ENCODE measurements at regions not wholly inside any gene's neighbourhood (a gene's known extent, or its start where the extent isn't known, plus 50 kb on each side); places are given as distances from the start of the nearest gene placed in this dataset.

GRCh38 chrX:14209034-14209433 is 179.3 kb upstream of the GEMIN8 start:
- intact Hi-C loops (cut with micrococcal nuclease; ENCODE audit: unreplicated experiment) = no loop called here
- Histone ChIP-seq H3K79me2 (ENCODE audit: control insufficient read depth, insufficient read depth, low read length) (no peaks in the 10 kb centered on the region), H3K4me1 (ENCODE audit: control insufficient read depth, insufficient read depth, low read length) (no peaks in the 10 kb centered on the region), H3K9me3 (replicated peaks; ENCODE audit: control insufficient read depth, insufficient read depth, low read length) (no peaks in the 10 kb centered on the region), H3K27ac (ENCODE audit: control insufficient read depth, insufficient read depth) (no peak overlapping the region), H3K36me3 (ENCODE audit: control insufficient read depth in 2 of 2, insufficient read depth in 2 of 2, low read length in 1 of 2) (no peaks in the 10 kb centered on the region), H2AFZ (ENCODE audit: control insufficient read depth, low read depth, low read length) (no peak overlapping the region), H3K27me3 (replicated peaks in 1 of 2; ENCODE audit: control insufficient read depth in 2 of 2, insufficient read depth in 2 of 2, low read length in 1 of 2) (no peaks in the 10 kb centered on the region), H3K4me2 (ENCODE audit: control insufficient read depth, insufficient read depth) (no peak overlapping the region), H3K4me3 (no peak overlapping the region), H3K9ac (ENCODE audit: control insufficient read depth, insufficient read depth, low read length) (no peak overlapping the region), H4K20me1 (ENCODE audit: control insufficient read depth, insufficient read depth) (no peaks in the 10 kb centered on the region)
- ChIA-PET POLR2A (no interaction called here), RAD21 (ENCODE audit: unreplicated experiment) (no interaction called here), SMC1A (ENCODE audit: uncharacterized antibody, unreplicated experiment) (interaction anchor here (1.0 kb wide), 1 partner anchor 137 kb away, joined by 3 read pairs; no protein-coding TSS in a partner anchor), CTCF (no interaction called here)
- 2% methylated on average over 3 of the region's 3 CpGs for WGBS (ENCODE audit: insufficient coverage, insufficient replicate concordance, low lambda C conversion rate, missing lambda C conversion rate)
- TF ChIP-seq MYB (IDR thresholded peaks at IDR 0.05; ENCODE audit: borderline replicate concordance, low read depth, low read length) (no peak), TCF3 (IDR thresholded peaks at IDR 0.05; ENCODE audit: borderline replicate concordance, insufficient read depth, low read depth, low read length) (no peak), CBX3 (IDR thresholded peaks at IDR 0.05; ENCODE audit: borderline replicate concordance, low read depth) (no peak), E2F8 (IDR thresholded peaks at IDR 0.05; ENCODE audit: low read depth, partially characterized antibody) (no peak), E4F1 (IDR thresholded peaks at IDR 0.05; ENCODE audit: borderline replicate concordance, partially characterized antibody) (no peak), ZNF592 (IDR thresholded peaks at IDR 0.05) (no peak), EED (IDR thresholded peaks at IDR 0.05; ENCODE audit: low read depth) (no peak), POLR2A (IDR thresholded peaks at IDR 0.05; ENCODE audit: low read depth, low read length) (no peak), ATF7 (IDR thresholded peaks at IDR 0.05; ENCODE audit: low read depth) (no peak), KAT2A (conservative IDR thresholded peaks at IDR 0.05; ENCODE audit: control insufficient read depth, low read depth, low read length) (no peak), MLLT1 (IDR thresholded peaks at IDR 0.05) (no peak), CREB1 (IDR thresholded peaks at IDR 0.05; ENCODE audit: low read depth) (no peak)
- DNase-seq (ENCODE audit: low read depth, low spot score) (no peak), FAIRE-seq (no peak), ATAC-seq (no peak)
- in situ Hi-C loops (cut with MboI) = no loop called here
- no TSS peak for BruUV-seq (replicated peaks)

Measured in GM12878 (cell line).